ENCODE measurements at regions not wholly inside any gene's neighbourhood (a gene's known extent, or its start where the extent isn't known, plus 50 kb on each side); places are given as distances from the start of the nearest gene placed in this dataset.
"Not testable (repeated sequence)": the region's sequence is repeated elsewhere in the genome, so short reads cannot be mapped to it uniquely, and the experiment has no call there.

DNA sequence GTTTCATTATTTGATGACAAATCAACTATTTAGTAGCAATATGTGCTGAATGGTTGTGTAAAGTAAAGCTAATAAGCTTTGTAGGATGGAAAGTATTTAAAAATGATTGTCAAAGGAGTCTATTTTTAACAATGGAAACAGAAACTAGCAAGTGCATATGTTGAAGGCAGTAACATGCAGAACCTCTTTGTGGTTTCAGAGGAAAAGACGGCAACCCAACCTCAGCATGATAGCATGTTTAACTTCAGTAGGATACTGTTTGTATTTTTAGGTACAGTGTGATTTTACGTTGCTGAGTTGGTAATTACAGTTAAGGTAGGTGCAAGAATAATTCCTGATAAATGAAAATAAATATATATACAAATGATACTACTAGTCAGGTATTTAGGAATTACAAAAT lies 545.4 kb downstream of the CDY1 start:
- not testable (repeated sequence) for DNase-seq

DNA sequence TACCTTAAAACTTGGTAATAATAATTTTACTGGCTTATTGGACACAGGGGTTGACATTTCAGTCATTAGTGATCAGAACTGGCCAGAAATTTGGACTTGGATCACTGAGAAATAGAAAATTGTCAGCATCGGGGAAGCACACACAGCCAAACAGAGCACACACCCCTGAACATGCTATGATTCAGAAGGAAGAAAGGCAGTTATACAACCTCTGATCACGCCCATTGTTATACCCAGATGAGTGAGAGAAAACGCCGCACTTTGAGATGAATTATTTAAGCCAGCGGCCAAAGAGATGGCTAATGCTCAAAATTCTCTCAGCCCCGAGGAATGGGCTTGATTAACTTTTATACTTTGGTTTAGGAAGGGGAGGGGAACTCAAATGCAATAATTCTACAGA lies 557.4 kb downstream of the CDY1 start:
- not testable (repeated sequence) for DNase-seq

GRCh38 chrY:26224974-26225373 lies 603.1 kb downstream of the CDY1 start:
- DNase-seq: not testable (repeated sequence)

GRCh38 chrY:26225468-26225867 lies 603.6 kb downstream of the CDY1 start:
- DNase-seq: not testable (repeated sequence)

DNA sequence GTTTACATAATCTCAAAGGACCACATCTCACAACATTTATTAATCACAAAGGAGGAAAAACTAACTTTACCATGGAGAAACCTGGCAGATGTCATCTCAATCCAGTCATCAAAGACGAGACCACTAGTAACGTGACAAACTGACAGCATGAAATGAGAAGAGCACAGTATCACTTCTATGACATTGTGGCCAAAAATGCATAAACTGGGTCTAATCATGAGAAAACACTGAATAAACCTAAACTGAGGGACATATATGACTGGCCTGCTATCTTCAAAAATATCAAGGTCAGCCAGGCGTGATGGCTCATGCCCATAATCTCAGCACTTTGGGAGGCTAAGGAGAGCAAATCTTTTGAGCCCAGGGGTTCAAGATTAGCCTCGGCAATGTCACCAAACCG lies 619.0 kb downstream of the CDY1 start:
- not testable (repeated sequence) for DNase-seq

DNA sequence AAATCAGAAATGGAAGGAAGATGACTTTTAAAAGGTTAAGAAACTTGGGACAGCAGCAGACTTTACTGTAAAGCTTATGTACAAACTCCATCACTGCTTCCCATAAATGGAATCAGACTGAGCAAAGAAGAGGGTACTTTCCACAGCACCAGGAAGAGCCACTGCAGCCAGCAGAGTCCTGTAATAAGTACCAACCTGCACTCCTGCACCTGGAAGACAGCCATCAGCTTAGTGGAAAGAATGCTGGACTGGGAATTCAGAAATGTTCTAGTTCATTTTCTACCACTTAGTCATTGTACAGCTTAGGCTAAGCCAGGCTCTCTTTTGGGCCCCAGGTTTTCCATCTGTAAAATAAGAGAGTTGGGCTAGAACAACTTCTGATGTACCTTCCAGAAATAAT lies 632.3 kb downstream of the CDY1 start:
- not testable (repeated sequence) for DNase-seq

DNA sequence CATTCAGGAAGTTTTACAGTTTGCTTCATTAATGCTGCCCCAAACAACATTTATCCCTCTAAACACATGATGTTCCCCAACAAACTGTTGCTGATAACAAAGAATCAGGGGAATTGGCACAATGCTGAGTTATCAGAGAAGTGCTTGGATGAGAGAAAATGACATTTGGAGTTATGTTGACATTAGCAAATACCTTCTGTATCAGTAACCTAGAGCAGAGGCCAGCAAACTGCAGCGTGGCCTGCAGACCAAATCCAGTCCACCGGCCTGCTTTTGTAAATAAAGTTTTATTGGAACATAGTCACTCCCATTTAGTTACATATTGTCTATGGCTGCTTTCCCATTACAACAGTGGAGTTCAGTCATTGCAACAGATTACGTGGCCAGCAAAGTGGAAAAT lies 643.5 kb downstream of the CDY1 start:
- not testable (repeated sequence) for DNase-seq

GRCh38 chrY:26268421-26268820 lies 646.5 kb downstream of the CDY1 start:
- not testable (repeated sequence) for DNase-seq

- DNase-seq: not testable (repeated sequence)
Measured at GRCh38 chrY:26268934-26269333, 647.0 kb downstream of the CDY1 start.

GRCh38 chrY:26273089-26273488 lies 651.2 kb downstream of the CDY1 start:
- not testable (repeated sequence) for DNase-seq

- not testable (repeated sequence) for DNase-seq
Measured at GRCh38 chrY:26306046-26306445, 684.1 kb downstream of the CDY1 start.

DNA sequence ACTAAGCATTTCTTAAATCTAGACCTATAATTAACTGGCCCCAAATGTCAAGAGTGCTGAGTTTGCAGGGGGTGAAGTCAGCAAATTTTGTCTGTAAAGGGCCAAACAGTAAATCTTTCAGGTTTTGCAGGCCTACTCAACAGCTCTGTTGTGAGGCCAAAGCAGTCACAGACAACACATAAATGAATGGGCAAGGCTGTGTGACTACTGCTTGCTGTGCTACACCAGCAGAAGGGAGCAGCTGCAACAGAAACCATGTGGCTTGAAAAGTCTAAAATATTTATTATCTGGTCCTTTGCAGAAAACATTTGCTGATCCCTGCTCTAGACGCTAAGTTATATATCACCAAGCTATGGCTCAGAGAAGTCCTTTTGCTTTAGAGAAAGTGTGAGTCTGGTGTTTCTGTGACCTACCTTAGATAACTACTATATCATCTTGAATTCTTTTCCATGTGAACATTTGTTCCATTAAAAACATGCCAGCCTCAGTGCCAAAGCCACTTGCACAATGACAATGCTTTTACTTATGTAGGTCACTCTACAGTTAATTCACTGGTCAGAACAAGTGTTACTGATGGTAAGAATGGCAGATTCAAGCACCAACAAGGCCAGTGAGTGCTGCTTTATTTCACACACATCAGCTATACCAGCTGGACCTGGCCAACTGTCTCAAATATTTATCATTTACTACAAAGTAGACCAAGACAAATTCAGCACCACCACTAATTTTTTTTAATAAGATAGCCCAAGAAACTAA lies 684.9 kb downstream of the CDY1 start:
- not testable (repeated sequence) for DNase-seq

DNA sequence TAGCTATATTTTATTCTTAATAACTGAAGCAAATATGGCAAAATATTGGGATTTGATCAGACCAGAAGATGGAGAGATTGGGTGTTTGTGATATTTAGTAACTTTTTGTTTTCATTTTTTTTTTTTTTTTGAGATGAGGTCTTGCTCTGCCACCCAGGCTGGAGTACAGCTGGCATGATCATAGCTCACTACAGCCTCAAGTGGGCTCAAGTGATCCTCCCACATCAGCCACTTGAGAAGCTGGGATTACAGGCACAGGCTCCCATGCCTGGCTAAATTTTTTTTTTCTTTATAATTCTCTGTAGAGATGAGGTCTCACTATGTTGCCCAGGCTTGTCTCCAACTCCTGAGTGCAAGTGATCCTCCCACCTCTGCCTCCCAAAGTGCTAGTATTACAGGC lies 686.4 kb downstream of the CDY1 start:
- DNase-seq: not testable (repeated sequence)

- peak; percentile 1 for DNase-seq
Measured at GRCh38 chrY:26315065-26315464, 693.1 kb downstream of the CDY1 start.

GRCh38 chrY:26319488-26320202 lies 697.7 kb downstream of the CDY1 start:
- DNase-seq: not testable (repeated sequence)

GRCh38 chrY:26322756-26323155 lies 700.8 kb downstream of the CDY1 start:
- not testable (repeated sequence) for DNase-seq

- not testable (repeated sequence) for DNase-seq
Measured at GRCh38 chrY:26352931-26353330, 731.0 kb downstream of the CDY1 start.

- DNase-seq: no peak
Measured at GRCh38 chrY:26354191-26354590, 732.3 kb downstream of the CDY1 start.

DNA sequence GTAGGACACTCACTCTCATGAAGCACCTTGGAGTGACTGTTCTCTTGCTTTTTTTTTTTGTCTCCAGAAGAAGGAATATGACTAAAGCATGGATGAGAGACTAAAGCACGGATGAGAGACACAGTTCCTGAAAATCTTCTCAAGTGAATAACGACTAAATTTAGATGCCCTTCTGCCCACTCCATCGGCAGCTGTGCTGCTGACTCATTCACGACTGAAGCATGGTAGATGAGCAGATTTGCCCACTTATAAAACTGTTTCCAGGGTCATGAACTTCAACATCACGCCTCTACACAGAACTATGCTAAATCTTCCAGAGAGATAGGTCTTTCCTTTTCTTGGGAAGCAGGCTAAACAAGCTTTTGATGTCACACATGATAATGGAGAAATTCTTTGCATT lies 738.0 kb downstream of the CDY1 start:
- not testable (repeated sequence) for DNase-seq

GRCh38 chrY:26360472-26360871 lies 738.6 kb downstream of the CDY1 start:
- not testable (repeated sequence) for DNase-seq

- DNase-seq: not testable (repeated sequence)
Measured at GRCh38 chrY:26363442-26363841, 741.5 kb downstream of the CDY1 start.

- DNase-seq: not testable (repeated sequence)
Measured at GRCh38 chrY:26366091-26366490, 744.2 kb downstream of the CDY1 start.

- DNase-seq: not testable (repeated sequence)
Measured at GRCh38 chrY:26372480-26372879, 750.6 kb downstream of the CDY1 start.

DNA sequence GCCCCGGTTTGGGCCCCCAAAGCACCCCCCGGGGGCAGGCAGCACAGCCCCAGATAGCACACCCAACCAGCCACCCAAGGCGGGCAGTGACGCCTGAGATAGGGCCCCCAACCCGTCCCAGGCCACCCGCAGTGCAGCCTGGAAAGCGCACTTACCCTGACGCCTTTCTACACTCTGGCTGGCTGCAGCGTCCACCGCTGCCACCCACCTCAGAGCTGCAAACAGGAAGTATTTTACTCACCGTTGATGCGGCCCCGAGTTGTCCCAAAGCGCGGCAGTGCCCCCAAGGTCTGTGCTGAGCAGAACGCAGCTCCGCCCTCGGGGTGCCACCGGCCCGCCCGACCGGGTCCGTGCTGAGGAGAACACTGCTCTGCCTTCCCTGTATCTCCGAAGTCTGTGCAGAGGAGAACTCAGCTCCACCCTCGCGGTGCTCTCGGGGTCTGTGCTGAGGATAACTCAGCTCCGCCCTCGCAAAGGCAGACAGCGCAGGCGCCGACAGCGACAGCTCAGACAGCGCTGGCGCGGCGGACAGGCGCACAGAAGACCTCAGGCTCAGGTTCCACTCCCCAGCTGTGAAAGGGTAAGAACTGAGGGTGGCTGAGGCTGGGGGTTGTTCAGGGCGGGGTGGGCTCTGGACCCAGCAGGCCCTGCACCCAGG lies 786.9 kb downstream of the CDY1 start:
- DNase-seq: no peak

All from HCEC 1CT (cell line).